Activated CD4-positive, alpha-beta T cell treated with anti-CD3 and anti-CD28 coated beads for 36 hours (primary cell): ENCODE measurements at regions not wholly inside any gene's neighbourhood (a gene's known extent, or its start where the extent isn't known, plus 50 kb on each side); places are given as distances from the start of the nearest gene placed in this dataset.

ENCODE experiments used
- ATAC-seq: fragments of 200-7000 bp; cut with Tn5 transposase; one replicate; pipeline ENCODE4 v1.10.0; 2021; ENCODE audit warnings: mild to moderate bottlenecking, moderate library complexity
- CTCF ChIA-PET: fragments of 350-600 bp; sonication (Branson Sonifier 250); formaldehyde crosslinking; loops from one replicate; lab custom pipeline; 2021; ENCODE audit warnings: antibody characterized with exemption; lab: Charles Lee
- POLR2A ChIA-PET: fragments of 350-600 bp; sonication (Branson Sonifier 250); formaldehyde crosslinking; loops from one replicate; lab custom pipeline; 2021; ENCODE audit warnings: antibody characterized with exemption, inconsistent platforms; lab: Charles Lee
- DNase-seq: peaks from one replicate; pipeline ENCODE4 v3.0.0-alpha.2; 2020
- H3K27ac Mint-ChIP-seq: one replicate; pipeline ENCODE4 v1.8.0; 2021; ENCODE audit warnings: mixed read lengths
- H3K27me3 Mint-ChIP-seq: one replicate; pipeline ENCODE4 v1.8.0; 2021; ENCODE audit warnings: mixed read lengths
- H3K36me3 Mint-ChIP-seq: one replicate; pipeline ENCODE4 v1.8.0; 2021; ENCODE audit warnings: low read depth, mixed read lengths
- H3K4me1 Mint-ChIP-seq: one replicate; pipeline ENCODE4 v1.8.0; 2021; ENCODE audit warnings: mixed read lengths
- H3K4me3 Mint-ChIP-seq: one replicate; pipeline ENCODE4 v1.8.0; 2021; ENCODE audit warnings: mild to moderate bottlenecking, moderate library complexity, mixed read lengths
- H3K9me3 Mint-ChIP-seq: one replicate; pipeline ENCODE4 v1.8.0; 2021; ENCODE audit warnings: low read depth, mixed read lengths
- intact Hi-C, 2 experiments: fragments of 100-400 bp; cut with DNase I in 1 of 2; cut with micrococcal nuclease in 1 of 2; formaldehyde crosslinking; loops; one replicate each; pipeline versions ENCODE4 v1.14.2 to v1.15.1; 2022 to 2024; cut with DNase I, micrococcal nuclease

DNA sequence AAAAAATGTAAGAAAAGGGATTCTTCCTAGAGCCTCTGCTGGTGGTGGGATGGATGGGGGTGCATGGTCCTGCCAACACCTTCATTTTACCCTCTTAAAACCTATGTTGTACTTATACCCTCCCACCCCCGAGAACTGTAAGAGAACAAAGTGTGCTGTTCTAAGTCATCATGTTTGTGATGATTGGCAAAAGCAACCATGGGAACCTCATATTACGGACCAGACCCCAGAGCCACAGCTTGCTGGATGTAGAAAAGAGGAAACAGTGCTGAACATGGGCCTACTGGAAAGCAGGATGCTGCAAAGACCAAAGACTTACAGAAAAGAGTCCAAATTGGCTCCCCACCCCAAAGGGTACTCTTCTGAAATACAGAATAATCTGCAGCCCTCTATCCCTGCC is 311.2 kb downstream of the DUSP6 start:
- H3K36me3 Mint-ChIP-seq: peaks cover 10% of the 10 kb centered on the region
- intact Hi-C loops: loop anchor here (2.0 to 5.0 kb wide), 3 partner anchors 96 to 486 kb away; partner anchors contain the start of gene POC1B (in 1 of the 2)
- no peak for ATAC-seq
- H3K27me3 Mint-ChIP-seq: no peaks in the 10 kb centered on the region
- peaks cover 54% of the 10 kb centered on the region for H3K4me1 Mint-ChIP-seq
- peak overlapping the region; percentile 99 for H3K27ac Mint-ChIP-seq
- no peak overlapping the region for H3K4me3 Mint-ChIP-seq
- DNase-seq: no peak
- ChIA-PET CTCF (interaction anchor here (4.8 kb wide), 1 partner anchor 22 kb away, joined by 48 read pairs; no protein-coding TSS in a partner anchor), POLR2A (interaction anchor here (1.1 kb wide), 1 partner anchor 24 kb away, joined by 4 read pairs; no protein-coding TSS in a partner anchor)
- peaks cover 13% of the 10 kb centered on the region for H3K9me3 Mint-ChIP-seq

DNA sequence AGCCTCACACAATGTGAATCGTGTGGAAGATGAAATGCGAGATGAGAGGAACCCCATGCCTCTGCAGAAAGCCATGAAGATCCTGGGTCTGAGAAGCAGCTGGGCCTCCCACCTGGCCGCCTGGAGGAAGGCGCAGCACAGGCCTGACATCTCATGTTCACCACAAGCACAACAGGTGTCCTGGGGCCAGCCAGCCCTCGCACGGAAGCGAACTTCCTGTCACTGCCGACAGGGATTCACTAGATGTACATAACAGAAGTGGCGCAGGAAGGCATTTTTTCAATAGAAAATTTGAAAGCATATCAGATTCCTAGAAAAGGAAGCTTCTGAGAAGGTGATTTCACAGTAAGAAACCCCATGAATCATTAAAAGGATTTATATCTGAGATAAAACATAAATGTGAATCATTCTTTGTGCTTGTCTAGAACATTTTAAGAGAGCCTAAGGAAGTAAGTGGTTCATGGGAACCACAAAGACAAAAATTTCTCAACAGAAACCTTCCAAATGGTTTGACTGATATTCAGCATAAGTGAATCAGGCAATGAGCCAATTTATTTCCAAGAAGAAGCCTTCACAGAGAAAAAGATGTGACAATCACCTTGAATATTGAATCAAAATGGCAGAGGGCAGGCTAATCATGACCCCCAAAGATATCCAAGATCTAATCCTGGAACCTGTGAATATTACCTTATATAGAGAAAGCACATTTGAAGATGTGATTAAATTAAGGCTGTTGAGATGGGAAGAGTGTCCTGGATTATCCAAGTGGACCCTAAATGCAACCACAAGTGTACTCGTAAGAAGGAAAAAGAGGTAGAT is 311.9 kb downstream of the DUSP6 start:
- Mint-ChIP-seq H3K4me1 (peaks cover 54% of the 10 kb centered on the region), H3K27me3 (no peaks in the 10 kb centered on the region), H3K36me3 (peaks cover 10% of the 10 kb centered on the region), H3K27ac (peak overlapping the region; percentile 99), H3K9me3 (peaks cover 13% of the 10 kb centered on the region), H3K4me3 (peak overlapping the region; percentile 40)
- ATAC-seq (peak; percentile 78), DNase-seq (peak; percentile 92)
- intact Hi-C loops: loop anchor here (1.0 to 5.0 kb wide), 16 partner anchors 21 to 1240 kb away; partner anchors contain the start of genes DUSP6 (in 2 of the 2) and POC1B (in 2 of the 2)
- ChIA-PET POLR2A (interaction anchor here (0.7 to 1.2 kb wide), 6 partner anchors 24 to 309 kb away, joined by 3 to 5 read pairs (median 3); no protein-coding TSS in a partner anchor), CTCF (interaction anchor here (0.7 to 4.8 kb wide), 10 partner anchors 9 to 426 kb away, joined by 3 to 48 read pairs (median 3); no protein-coding TSS in a partner anchor)

DNA sequence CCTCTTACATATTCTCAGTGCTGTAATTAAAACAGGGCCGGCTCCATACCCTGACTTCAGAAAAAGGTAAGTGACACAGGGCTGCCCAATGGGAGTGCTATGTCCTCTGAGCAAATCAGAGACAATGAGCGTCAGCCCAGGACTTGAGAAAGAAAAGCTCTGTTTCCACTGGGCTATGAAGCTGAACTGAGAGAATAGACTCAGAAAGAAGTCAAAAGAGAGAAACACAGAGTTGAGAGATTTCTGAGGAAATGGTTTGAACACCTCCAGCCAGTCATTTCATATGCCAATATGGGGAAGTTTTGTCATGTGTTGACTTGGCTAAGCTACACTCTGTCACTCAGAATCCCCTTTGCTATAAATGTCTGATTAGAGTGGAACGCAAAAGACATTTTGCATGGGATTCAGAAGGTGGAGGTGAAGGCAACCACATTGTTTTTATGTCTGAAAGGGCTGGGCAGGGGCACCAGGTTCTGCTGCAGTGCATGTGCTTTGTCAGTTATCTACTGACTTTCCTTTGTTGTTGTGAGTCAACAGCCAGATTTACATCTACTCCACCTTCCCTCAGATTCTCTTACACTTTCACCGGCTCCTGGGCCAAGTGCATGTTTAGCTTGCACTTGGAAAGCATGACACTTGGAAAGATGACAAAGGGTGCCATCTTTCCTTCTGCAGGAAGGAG is 313.3 kb downstream of the DUSP6 start:
- intact Hi-C loops: loop anchor here in 1 of 2 experiments (10.0 kb wide), 1 partner anchor 906 kb away; no protein-coding TSS in a partner anchor
- Mint-ChIP-seq H3K27me3 (no peaks in the 10 kb centered on the region), H3K4me3 (no peak overlapping the region), H3K4me1 (peaks cover 54% of the 10 kb centered on the region), H3K36me3 (peaks cover 10% of the 10 kb centered on the region), H3K9me3 (peaks cover 13% of the 10 kb centered on the region), H3K27ac (peak overlapping the region; percentile 99)
- peak; percentile 75 for ATAC-seq
- POLR2A ChIA-PET: interaction anchor here (0.6 to 1.8 kb wide), 13 partner anchors 20 to 555 kb away, joined by 3 to 11 read pairs (median 4); partner anchors contain the start of genes DUSP6, GALNT4 and POC1B
- DNase-seq: peak; percentile 60
- CTCF ChIA-PET: interaction anchor here (0.6 to 4.8 kb wide), 26 partner anchors 10 to 489 kb away, joined by 3 to 48 read pairs (median 4); no protein-coding TSS in a partner anchor

DNA sequence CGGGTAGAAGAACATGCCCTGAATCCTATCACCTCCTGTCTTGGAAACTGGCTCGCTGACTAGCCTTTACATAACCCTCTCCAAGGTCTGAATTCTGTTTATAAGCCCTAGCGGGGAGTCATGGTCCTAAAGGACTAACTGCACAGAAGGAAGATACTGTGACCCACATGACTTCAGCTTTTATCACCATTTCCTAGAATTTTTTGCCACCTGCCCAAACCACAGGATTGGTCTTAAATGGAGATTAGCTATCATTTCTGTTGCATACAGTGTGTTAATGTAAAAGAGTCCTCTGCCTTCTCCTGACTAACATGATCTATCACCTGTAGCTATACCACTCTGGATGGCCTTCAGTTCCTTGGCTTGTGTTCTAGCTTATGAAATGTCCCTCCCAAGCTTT is 319.2 kb downstream of the DUSP6 start:
- Mint-ChIP-seq H3K4me3 (no peak overlapping the region), H3K9me3 (peaks cover 3% of the 10 kb centered on the region), H3K4me1 (peaks cover 7% of the 10 kb centered on the region), H3K27ac (no peak overlapping the region), H3K36me3 (no peaks in the 10 kb centered on the region), H3K27me3 (peaks cover 6% of the 10 kb centered on the region)
- ChIA-PET CTCF (interaction anchor here (0.6 to 1.4 kb wide), 5 partner anchors 9 to 495 kb away, joined by 3 to 6 read pairs (median 3); no protein-coding TSS in a partner anchor), POLR2A (interaction anchor here (0.7 kb wide), 1 partner anchor 214 kb away, joined by 5 read pairs; no protein-coding TSS in a partner anchor)
- DNase-seq: no peak
- no peak for ATAC-seq
- intact Hi-C loops: loop anchor here in 1 of 2 experiments (10.0 kb wide), 1 partner anchor 912 kb away; no protein-coding TSS in a partner anchor

DNA sequence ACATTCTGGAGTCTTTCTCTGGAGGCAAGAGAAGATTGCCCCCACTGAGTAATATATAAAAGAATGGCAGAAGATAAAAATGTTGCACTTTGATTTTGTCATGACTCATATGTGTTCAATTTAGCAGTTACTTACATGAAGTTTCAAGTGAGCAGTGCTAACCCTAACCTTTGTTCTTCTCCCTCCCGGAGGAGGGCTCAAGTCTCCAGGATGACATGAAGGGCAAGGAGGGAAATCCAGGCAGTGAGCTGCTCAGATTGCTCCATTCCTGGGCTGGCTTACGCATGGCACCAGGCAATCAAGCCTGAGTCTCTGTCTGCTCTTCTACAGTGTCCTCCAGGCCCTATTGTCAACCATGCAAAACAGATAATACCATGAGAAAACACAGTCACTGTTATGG is 322.3 kb downstream of the DUSP6 start:
- peaks cover 6% of the 10 kb centered on the region for H3K27me3 Mint-ChIP-seq
- POLR2A ChIA-PET: no interaction called here
- H3K9me3 Mint-ChIP-seq: no peaks in the 10 kb centered on the region
- H3K4me1 Mint-ChIP-seq: no peaks in the 10 kb centered on the region
- H3K27ac Mint-ChIP-seq: no peak overlapping the region
- intact Hi-C loops: loop anchor here in 1 of 2 experiments (10.0 kb wide), 1 partner anchor 915 kb away; no protein-coding TSS in a partner anchor
- CTCF ChIA-PET: interaction anchor here (1.0 to 1.2 kb wide), 3 partner anchors 10 to 432 kb away, joined by 3 to 4 read pairs (median 3); no protein-coding TSS in a partner anchor
- DNase-seq: no peak
- H3K4me3 Mint-ChIP-seq: no peak overlapping the region
- ATAC-seq: no peak
- H3K36me3 Mint-ChIP-seq: no peaks in the 10 kb centered on the region

DNA sequence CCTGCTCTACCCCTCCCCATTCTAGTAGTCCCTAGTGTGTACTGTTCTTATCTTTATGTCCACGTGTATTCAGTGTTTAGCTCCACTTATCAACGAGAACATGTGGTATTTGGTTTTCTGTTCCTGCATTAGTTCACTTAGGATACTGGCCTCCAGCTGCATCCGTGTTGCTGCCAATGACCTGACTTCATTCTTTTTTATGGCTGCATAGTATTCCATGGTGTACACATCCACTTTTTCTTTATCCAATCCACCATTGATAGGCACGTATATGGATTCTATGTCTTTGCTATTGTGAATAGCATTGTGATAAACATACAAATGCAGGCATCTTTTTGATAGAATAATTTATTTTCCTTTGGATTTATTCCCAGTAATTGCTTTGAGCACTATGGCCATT is 327.7 kb downstream of the DUSP6 start:
- peaks cover 10% of the 10 kb centered on the region for H3K4me1 Mint-ChIP-seq
- no peaks in the 10 kb centered on the region for H3K27me3 Mint-ChIP-seq
- CTCF ChIA-PET: interaction anchor here (0.5 to 1.8 kb wide), 6 partner anchors 10 to 380 kb away, joined by 3 to 5 read pairs (median 4); no protein-coding TSS in a partner anchor
- POLR2A ChIA-PET: interaction anchor here (0.7 kb wide), 2 partner anchors 10 to 403 kb away, joined by 3 read pairs; no protein-coding TSS in a partner anchor
- H3K9me3 Mint-ChIP-seq: no peaks in the 10 kb centered on the region
- no peak overlapping the region for H3K27ac Mint-ChIP-seq
- intact Hi-C loops: no loop called here
- no peaks in the 10 kb centered on the region for H3K36me3 Mint-ChIP-seq
- DNase-seq (no peak), ATAC-seq (no peak)
- no peak overlapping the region for H3K4me3 Mint-ChIP-seq

DNA sequence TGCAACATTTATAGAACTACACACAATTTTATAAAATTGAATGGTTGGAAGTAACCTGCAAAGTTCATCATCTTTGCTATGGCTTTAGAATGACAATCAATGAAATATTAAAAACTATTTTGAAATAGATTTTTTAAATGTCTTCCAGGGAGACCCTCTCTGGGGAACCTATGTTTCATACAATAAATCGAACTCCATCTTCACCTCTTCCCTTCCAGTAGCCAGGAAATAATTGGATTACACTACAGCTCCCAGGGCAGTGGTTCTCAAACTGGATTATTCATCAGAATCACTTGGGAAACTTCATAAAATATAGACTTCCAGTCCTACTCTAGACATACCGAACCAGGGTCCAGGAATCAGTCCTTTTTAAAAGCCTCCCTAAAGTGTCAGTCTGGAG is 328.4 kb downstream of the DUSP6 start:
- Mint-ChIP-seq H3K4me1 (peaks cover 12% of the 10 kb centered on the region), H3K27me3 (no peaks in the 10 kb centered on the region), H3K27ac (no peak overlapping the region), H3K36me3 (no peaks in the 10 kb centered on the region), H3K4me3 (no peak overlapping the region), H3K9me3 (no peaks in the 10 kb centered on the region)
- ATAC-seq: no peak
- ChIA-PET CTCF (interaction anchor here (1.0 to 1.8 kb wide), 4 partner anchors 9 to 15 kb away, joined by 3 to 6 read pairs (median 4); no protein-coding TSS in a partner anchor), POLR2A (interaction anchor here (0.7 kb wide), 1 partner anchor 211 kb away, joined by 5 read pairs; no protein-coding TSS in a partner anchor)
- DNase-seq: no peak
- intact Hi-C loops: no loop called here

DNA sequence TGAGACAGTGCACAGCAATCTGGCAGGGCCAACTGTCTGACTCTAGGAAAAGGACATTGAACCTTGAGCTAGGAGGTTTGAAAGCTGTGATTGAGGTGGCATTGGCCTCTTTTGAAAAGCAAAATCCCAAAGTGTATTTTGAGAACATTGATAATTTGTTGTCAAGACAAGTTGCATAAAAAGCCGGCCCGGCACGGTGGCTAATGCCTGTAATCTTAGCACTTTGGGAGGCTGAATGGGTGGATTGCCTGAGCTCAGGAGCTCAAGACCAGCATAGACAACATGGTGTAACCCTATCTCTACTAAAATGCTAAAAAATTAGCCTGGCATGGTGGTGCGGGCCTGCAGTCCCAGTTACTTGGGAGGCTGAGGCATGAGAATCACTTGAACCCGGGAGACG is 331.6 kb downstream of the DUSP6 start:
- CTCF ChIA-PET: interaction anchor here (0.9 to 5.6 kb wide), 5 partner anchors 10 to 447 kb away, joined by 3 to 48 read pairs (median 5); no protein-coding TSS in a partner anchor
- no peak overlapping the region for H3K27ac Mint-ChIP-seq
- POLR2A ChIA-PET: no interaction called here
- H3K4me1 Mint-ChIP-seq: peaks cover 16% of the 10 kb centered on the region
- peaks cover 3% of the 10 kb centered on the region for H3K27me3 Mint-ChIP-seq
- no peaks in the 10 kb centered on the region for H3K36me3 Mint-ChIP-seq
- H3K4me3 Mint-ChIP-seq: no peak overlapping the region
- intact Hi-C loops: loop anchor here in 1 of 2 experiments (2.0 kb wide), 1 partner anchor 326 kb away; no protein-coding TSS in a partner anchor
- DNase-seq (no peak), ATAC-seq (no peak)
- H3K9me3 Mint-ChIP-seq: no peaks in the 10 kb centered on the region

DNA sequence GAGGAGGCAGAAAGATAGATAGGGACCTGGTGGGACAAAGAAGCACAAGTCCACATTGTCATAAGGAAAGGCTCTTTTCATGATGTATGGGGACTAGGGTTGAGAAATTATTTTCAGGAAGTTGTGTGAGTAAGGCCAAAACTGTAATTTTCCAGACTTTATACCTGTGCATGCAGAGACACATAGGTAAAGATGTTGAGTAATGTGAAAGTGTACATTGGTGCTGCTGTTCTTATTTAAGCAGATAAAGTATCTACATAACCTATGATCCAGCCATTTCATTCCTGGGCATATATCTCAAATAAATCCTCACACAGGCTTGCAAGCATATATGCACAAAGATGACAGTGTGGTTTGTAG is 332.2 kb downstream of the DUSP6 start:
- H3K9me3 Mint-ChIP-seq: no peaks in the 10 kb centered on the region
- H3K4me1 Mint-ChIP-seq: peaks cover 16% of the 10 kb centered on the region
- H3K36me3 Mint-ChIP-seq: no peaks in the 10 kb centered on the region
- peaks cover 4% of the 10 kb centered on the region for H3K27me3 Mint-ChIP-seq
- DNase-seq: no peak
- no peak overlapping the region for H3K4me3 Mint-ChIP-seq
- no peak overlapping the region for H3K27ac Mint-ChIP-seq
- ChIA-PET CTCF (interaction anchor here (0.9 to 5.6 kb wide), 15 partner anchors 10 to 506 kb away, joined by 3 to 54 read pairs (median 5); partner anchors contain the start of gene POC1B), POLR2A (interaction anchor here (0.6 to 1.2 kb wide), 3 partner anchors 19 to 506 kb away, joined by 3 to 11 read pairs (median 4); partner anchors contain the start of gene POC1B)
- intact Hi-C loops: loop anchor here in 1 of 2 experiments (2.0 kb wide), 1 partner anchor 327 kb away; no protein-coding TSS in a partner anchor
- no peak for ATAC-seq
